PC-3 (cell line): ENCODE measurements at regions not wholly inside any gene's neighbourhood (a gene's known extent, or its start where the extent isn't known, plus 50 kb on each side); places are given as distances from the start of the nearest gene placed in this dataset.

Experiments
- ATAC-seq: fragments of 200-7000 bp; cut with Tn5 transposase; 2 replicates; pipeline ENCODE4 v1.9.1; 2020; ENCODE audit warnings: mild to moderate bottlenecking, moderate library complexity
- BruUV-seq: library from RNA; stranded (reverse); fragments of 400-500 nt; replicated peaks from 2 replicates; lab custom pipeline; 2021; lab: Mats Ljungman, UMichigan
- CTCF ChIA-PET: fragments of 300-600 bp; sonication (Branson Sonifier 250); formaldehyde crosslinking; loops from one replicate; lab custom pipeline; 2022; ENCODE audit warnings: antibody characterized with exemption; lab: Charles Lee
- POLR2A ChIA-PET: fragments of 300-600 bp; sonication (Branson Sonifier 250); formaldehyde crosslinking; loops from one replicate; lab custom pipeline; 2022; ENCODE audit warnings: antibody characterized with exemption; ENCODE audit not compliant: unreplicated experiment; lab: Charles Lee
- DNase-seq: peaks from one replicate; pipeline ENCODE4 v3.0.0-alpha.2; 2015
- H2AFZ ChIP-seq: fragments of 300-600 bp; sonication (generic); 2 replicates; pipeline ENCODE4 v1.6.0; 2016; ENCODE audit warnings: antibody characterized with exemption, low read length
- H3F3A ChIP-seq: fragments of 300-600 bp; sonication (generic); one replicate; pipeline ENCODE4 v1.6.0; 2017; ENCODE audit warnings: antibody characterized with exemption, low read length, control low read depth, mild to moderate bottlenecking; ENCODE audit not compliant: unreplicated experiment
- H3K27ac ChIP-seq: fragments of 300-600 bp; sonication (generic); 2 replicates; pipeline ENCODE4 v1.5.1; 2016; ENCODE audit warnings: mild to moderate bottlenecking, low read length
- H3K27me3 ChIP-seq: fragments of 300-600 bp; sonication (generic); 2 replicates; pipeline ENCODE4 v1.6.1; 2016; ENCODE audit warnings: low read length, mixed read lengths
- H3K36me3 ChIP-seq: fragments of 300-600 bp; sonication (generic); 2 replicates; pipeline ENCODE4 v1.6.1; 2016; ENCODE audit warnings: low read depth, mixed run types, low read length, mixed read lengths
- H3K4me1 ChIP-seq: fragments of 300-600 bp; sonication (generic); 2 replicates; pipeline ENCODE4 v1.5.1; 2016; ENCODE audit warnings: low read length; ENCODE audit not compliant: insufficient read depth
- H3K4me2 ChIP-seq: fragments of 300-600 bp; sonication (generic); 2 replicates; pipeline ENCODE4 v1.6.0; 2016; ENCODE audit warnings: low read length
- H3K4me3 ChIP-seq: fragments of 300-600 bp; sonication (generic); 2 replicates; pipeline ENCODE4 v1.5.1; 2016; ENCODE audit warnings: mild to moderate bottlenecking, low read length, mixed read lengths
- H3K79me2 ChIP-seq: fragments of 300-600 bp; sonication (generic); 2 replicates; pipeline ENCODE4 v1.6.1; 2017; ENCODE audit warnings: low read length, mixed read lengths
- H3K9ac ChIP-seq: fragments of 300-600 bp; sonication (generic); 2 replicates; pipeline ENCODE4 v1.6.0; 2016; ENCODE audit warnings: mild to moderate bottlenecking, low read length
- H3K9me2 ChIP-seq: fragments of 300-600 bp; sonication (generic); replicated peaks from 2 replicates; pipeline ENCODE4 v1.6.1; 2016; ENCODE audit warnings: mixed run types, low read length, mixed read lengths
- H3K9me3 ChIP-seq: fragments of 300-600 bp; sonication (generic); 2 replicates; pipeline ENCODE4 v1.6.1; 2016; ENCODE audit warnings: low read length, mixed read lengths
- H4K20me1 ChIP-seq: fragments of 300-600 bp; sonication (generic); 2 replicates; pipeline ENCODE4 v1.6.1; 2016; ENCODE audit warnings: low read length, mixed read lengths
- CTCF ChIP-seq: fragments of 300-600 bp; sonication (generic); conservative IDR thresholded peaks from 2 replicates; pipeline ENCODE4 v1.5.1; 2017; ENCODE audit warnings: antibody characterized with exemption, low read depth, mild to moderate bottlenecking, low read length
- EZH2 ChIP-seq: fragments of 300-600 bp; sonication (generic); IDR thresholded peaks from one replicate; pipeline ENCODE4 v1.6.1; 2017; ENCODE audit warnings: antibody characterized with exemption, mild to moderate bottlenecking, low read length; ENCODE audit not compliant: unreplicated experiment
- EZH2phosphoT487 ChIP-seq: fragments of 300-600 bp; sonication (generic); IDR thresholded peaks from 2 replicates; pipeline ENCODE4 v1.6.1; 2018; ENCODE audit warnings: mild to moderate bottlenecking, antibody characterized with exemption, low read length, borderline replicate concordance
- intact Hi-C: fragments of 100-400 bp; cut with micrococcal nuclease; formaldehyde crosslinking; loops from 2 replicates; pipeline ENCODE4 v1.9.0; 2023

- H3K9me3 ChIP-seq, result no peaks in the 10 kb centered on the region
- DNase-seq (no peak), ATAC-seq (no peak)
- H3K4me1 ChIP-seq, result no peaks in the 10 kb centered on the region
- H3K4me3 ChIP-seq, result no peak overlapping the region
- H4K20me1 ChIP-seq, result no peaks in the 10 kb centered on the region
- 0 out of 2 replicates have a peak, but pooled peaks cover 4% of the 10 kb centered on the region for H3K27me3 ChIP-seq
- H3K9ac ChIP-seq, result no peak overlapping the region
- ChIA-PET POLR2A (no interaction called here), CTCF (no interaction called here)
- BruUV-seq, result no TSS peak
- no peak for TF ChIP-seq EZH2phosphoT487
- H2AFZ ChIP-seq, result no peak overlapping the region
- H3K4me2 ChIP-seq, result no peak overlapping the region
- intact Hi-C loops, result no loop called here
- no peaks in the 10 kb centered on the region for H3K9me2 ChIP-seq
- no peaks in the 10 kb centered on the region for H3K36me3 ChIP-seq
- no peak overlapping the region for H3K27ac ChIP-seq
- no peaks in the 10 kb centered on the region for H3K79me2 ChIP-seq
- H3F3A ChIP-seq, result no peaks in the 10 kb centered on the region
These were observed 203.8 kb upstream of the PTPRZ1 start for GRCh38 chr7:121669144-121669543.

DNA sequence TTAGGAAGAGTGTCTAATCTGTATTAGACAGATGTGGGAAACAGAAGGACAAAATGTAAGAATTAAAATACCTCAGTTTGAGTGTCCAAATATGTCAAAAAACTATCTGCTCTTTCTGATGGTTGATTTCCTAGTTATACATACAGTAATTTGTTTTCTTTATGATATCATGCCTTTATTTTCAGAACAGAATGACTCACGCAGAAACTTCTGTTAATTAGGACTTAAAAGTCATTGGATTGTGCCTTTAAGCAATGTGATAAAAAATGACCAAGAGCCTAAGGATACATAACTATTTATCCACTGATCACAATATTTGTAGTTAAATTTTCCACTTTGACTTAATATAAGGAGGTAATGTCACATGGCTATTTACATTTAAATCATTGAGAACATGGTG is 206.7 kb upstream of the PTPRZ1 start:
- Histone ChIP-seq H3K9me3 (no peaks in the 10 kb centered on the region), H3K36me3 (no peaks in the 10 kb centered on the region), H3K27ac (no peak overlapping the region), H2AFZ (no peak overlapping the region), H3K9ac (no peak overlapping the region), H3F3A (no peaks in the 10 kb centered on the region), H3K4me1 (no peaks in the 10 kb centered on the region), H3K27me3 (peaks cover 14% of the 10 kb centered on the region; the same call in 1 of the 2 replicates), H3K4me3 (no peak overlapping the region), H3K4me2 (no peak overlapping the region), H3K9me2 (no peaks in the 10 kb centered on the region), H3K79me2 (no peaks in the 10 kb centered on the region), H4K20me1 (no peaks in the 10 kb centered on the region)
- intact Hi-C loops, result no loop called here
- no peak for ATAC-seq
- no peak for DNase-seq
- CTCF ChIA-PET, result no interaction called here
- BruUV-seq, result no TSS peak
- POLR2A ChIA-PET, result no interaction called here
- TF ChIP-seq EZH2 (no peak), EZH2phosphoT487 (no peak), CTCF (no peak)

GRCh38 chr7:121643320-121643719 is 229.6 kb upstream of the PTPRZ1 start:
- CTCF ChIA-PET, result interaction anchor here (0.7 kb wide), 1 partner anchor 18 kb away, joined by 4 read pairs; no protein-coding TSS in a partner anchor
- no peak for TF ChIP-seq EZH2phosphoT487
- no peak for TF ChIP-seq CTCF
- no peak for TF ChIP-seq EZH2
- Histone ChIP-seq H3K27me3 (no peaks in the 10 kb centered on the region), H3K79me2 (no peaks in the 10 kb centered on the region), H2AFZ (no peak overlapping the region), H3K9me2 (no peaks in the 10 kb centered on the region), H3K4me1 (no peaks in the 10 kb centered on the region), H3K4me2 (no peak overlapping the region), H3K4me3 (no peak overlapping the region), H3K36me3 (no peaks in the 10 kb centered on the region), H3F3A (no peaks in the 10 kb centered on the region), H4K20me1 (no peaks in the 10 kb centered on the region), H3K27ac (no peak overlapping the region), H3K9ac (no peak overlapping the region), H3K9me3 (no peaks in the 10 kb centered on the region)
- DNase-seq (no peak), ATAC-seq (no peak)
- POLR2A ChIA-PET, result no interaction called here
- intact Hi-C loops, result no loop called here
- no TSS peak for BruUV-seq
